Kidney tubule cell (primary cell): ENCODE measurements at regions not wholly inside any gene's neighbourhood (a gene's known extent, or its start where the extent isn't known, plus 50 kb on each side); places are given as distances from the start of the nearest gene placed in this dataset.
"Not testable (repeated sequence)": the region's sequence is repeated elsewhere in the genome, so short reads cannot be mapped to it uniquely, and the experiment has no call there.

Experiments
- DNase-seq: peaks from one replicate; pipeline ENCODE4 v3.0.0-alpha.2; 2018; ENCODE audit warnings: low spot score

DNA sequence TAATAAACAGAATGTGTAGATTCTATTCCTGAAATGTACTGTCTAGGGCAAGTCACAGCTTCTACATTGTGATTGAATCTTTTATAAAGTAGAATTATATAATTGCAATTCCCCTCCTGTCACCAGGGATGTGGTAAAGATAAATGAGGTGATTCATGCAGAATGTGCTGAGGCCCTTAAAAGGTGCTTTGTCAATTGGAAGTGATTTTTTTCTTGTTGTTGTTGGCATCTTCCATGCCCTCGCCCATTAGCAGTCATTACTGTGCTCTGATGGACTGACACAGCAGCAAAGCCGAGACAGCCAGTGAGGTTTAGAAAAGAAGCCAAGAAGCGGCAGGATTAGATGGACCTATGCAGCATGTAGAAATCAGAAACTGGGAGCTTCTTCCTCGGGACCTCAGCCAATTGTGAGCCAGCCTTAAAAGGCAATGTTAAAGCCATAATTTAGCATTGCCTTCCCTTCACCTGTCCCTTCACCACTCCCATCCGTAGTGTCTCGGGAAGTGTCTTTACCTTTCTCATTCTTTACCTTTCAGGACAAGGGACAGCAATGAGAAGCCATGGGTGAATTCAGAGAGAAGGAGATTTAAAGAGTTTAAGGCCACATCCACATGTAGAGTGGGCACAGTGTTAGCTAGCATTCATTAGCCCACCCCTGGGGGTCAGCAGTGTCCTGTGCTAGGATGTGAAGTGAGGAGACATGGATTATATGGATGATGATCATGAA, 257.8 kb downstream of the PLK2 start:
- peak; percentile 47 for DNase-seq

DNA sequence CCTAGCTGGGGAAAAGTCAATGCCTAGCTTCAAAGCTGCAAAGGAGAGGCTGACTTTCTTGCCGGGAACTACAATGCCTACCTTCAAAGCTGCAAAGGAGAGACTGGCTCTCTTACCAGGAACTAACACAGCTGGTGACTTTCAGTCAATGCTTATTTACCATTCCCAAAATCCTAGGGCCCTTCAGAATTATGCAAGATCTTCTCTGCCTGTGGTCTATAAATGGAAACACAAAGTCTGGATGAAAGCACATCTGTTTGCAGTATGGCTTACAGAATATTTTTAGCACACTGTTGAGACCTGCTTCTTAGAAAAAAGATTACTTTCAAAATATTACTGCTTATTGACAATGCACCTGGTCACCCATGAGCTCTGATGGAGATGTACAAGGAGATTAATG, 259.4 kb downstream of the PLK2 start:
- no peak for DNase-seq

DNA sequence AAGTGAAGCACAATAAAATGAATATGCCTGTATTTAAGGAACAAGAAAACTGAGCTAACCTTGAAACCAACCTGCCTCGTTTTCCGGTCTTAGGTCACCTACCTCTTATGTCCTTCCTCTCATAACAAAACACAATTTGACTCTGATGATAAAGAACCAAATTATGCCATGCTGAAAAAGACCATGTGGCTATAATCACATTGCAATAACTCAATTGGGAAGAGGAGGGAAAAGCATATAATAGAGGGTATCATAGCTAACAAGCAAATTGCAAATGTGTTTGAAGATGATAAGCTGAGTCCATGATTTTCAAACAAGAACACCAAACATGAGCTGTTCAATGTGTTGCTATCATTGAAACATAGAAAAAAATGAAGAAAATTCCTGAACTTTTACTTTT, 260.8 kb downstream of the PLK2 start:
- DNase-seq = no peak

DNA sequence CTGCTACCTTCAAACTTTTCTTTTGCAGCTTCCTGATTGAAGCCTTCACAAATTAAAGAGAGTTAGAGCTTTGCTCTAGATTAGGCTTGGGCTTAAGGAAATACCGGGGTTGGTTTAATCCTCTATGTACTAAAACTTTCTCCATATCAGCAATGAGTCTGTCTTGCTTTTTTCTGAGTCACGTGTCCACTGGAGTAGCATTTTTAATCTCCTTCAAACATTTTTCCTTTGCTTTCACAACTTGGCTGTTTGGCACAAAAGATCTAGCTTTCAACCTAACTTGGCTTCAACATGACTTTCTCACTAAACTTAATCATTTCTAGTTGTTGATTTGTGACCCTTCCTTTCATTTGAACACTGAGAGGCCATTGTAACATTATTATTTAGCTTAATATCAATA, 261.6 kb downstream of the PLK2 start:
- no peak for DNase-seq

DNA sequence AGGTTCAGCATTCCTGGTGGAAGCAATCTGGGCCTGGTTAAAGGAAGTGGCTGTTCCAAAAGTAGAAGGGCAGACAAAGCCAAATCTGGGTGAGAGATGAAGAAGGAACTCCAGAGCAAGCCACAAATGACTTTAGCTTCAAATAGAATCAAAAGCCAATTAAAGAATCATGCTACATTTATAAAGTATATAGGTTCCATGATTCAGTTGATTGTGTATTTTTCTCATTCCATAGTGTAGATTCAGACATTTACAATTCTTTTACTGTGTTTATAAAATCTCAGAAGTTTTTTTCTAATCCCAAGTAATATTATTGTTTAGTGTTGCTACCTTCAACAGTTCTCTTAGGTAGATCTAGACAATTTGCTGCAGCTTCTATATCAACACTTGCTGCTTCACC, 262.0 kb downstream of the PLK2 start:
- no peak for DNase-seq

DNA sequence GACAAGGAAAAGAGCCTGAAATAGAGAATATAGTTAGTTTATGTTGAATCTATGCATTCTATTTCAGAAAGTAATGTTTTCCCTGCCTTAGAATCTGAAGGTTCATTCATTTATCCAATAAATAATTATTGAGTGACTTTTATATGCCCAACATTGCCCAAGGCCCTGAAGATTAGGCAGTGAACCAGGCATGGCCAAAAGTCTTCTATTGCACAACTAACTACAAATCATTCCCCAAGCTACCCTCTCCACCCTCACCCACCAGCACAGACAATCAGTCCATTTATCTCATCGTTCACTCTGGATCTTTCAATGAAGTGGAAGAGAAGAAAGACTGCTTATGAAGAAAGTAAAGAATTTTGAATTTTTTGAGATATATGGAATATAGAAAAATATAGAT, 268.4 kb downstream of the PLK2 start:
- no peak for DNase-seq

DNA sequence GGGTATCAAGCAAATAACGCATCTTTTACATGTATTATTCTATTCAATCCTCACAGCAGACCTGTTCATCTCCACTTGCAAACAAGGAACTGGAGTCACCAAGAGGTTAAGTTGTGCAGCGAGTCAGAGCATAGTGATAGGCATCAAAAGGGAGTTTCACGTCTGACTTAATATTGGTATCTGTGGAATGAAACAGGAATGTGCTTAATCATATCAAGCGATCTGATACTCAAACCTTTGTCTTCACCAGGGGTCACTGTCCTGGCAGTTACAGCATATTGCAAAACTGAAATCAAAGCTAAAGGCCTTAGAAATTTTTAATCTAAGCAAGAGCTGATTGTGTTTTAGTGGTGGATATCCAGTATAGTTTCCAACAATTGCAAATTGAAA, 271.6 kb downstream of the PLK2 start:
- DNase-seq = peak; percentile 97

DNA sequence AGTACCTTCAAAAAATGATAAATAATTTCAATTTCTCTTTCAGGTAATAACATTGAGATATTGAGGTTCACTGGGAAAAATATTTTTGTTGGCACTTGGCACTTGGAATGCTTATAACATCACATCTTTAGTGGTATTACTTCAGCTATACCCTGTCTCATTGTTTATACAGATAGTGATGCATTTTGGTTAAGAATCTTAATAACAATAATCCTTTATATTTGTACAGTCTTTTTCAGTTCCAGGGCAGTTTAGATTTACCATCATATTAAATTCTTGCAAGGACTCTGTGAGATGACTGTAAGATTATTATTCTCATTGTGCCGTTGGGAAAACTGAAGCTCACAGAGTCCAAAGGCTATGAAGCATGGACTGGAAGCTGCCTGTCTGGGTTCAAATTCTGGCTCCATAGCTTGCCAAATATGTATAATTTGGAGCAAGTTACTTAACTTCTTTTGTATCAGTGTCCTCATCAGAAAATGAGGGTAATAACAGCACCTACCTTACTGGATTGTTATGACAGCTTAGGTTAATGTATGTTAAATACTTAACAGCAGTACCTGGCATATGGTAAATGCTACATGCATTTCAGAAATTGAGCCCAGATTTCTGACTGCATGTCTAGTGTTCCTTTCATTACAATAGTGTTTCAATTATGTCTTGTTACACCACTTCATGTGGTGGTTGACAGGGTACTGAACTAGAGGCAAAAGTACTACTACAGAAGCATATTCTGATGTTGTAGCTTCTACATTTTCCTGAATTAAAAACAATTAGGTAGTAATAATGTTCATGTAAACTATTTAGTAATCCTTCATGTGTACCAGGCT, 272.2 kb downstream of the PLK2 start:
- DNase-seq = peak; percentile 14

DNA sequence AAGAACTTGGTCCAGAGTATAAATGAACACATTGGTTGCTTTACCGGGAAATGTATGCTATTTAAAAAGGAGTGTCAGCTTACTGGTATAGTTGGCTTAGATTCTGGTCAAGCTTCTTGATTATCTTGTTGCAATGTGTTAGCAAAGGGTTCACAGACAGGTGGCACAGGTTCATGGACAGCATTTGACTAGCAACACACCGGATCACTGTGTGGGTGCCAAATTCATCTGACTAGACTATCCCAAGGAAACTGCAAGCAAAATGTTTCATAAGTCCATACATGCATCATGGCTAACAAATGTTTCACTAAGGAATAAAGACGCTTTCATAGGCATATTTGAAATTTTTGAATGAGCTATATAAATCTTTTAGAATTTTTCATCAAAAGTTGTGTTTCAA, 274.1 kb downstream of the PLK2 start:
- peak; percentile 22 for DNase-seq

DNA sequence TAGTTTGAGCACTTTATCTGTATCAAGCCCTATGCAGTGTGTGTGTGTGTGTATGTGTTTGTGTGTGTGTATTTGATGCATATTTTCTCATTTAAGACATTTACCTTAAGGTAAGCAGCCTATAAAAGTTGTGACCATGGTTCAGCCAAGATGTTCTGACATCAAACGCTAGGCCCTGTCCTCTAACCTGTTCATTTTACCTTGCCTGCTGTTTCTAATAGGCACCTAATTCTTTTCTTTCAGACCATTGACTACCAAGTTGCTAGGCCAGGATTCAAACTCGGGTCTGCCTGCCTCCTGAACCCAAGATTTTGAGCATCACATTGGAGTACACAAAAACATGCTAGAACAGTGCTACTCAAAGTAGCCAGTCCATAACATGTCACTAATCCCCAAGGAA, 274.5 kb downstream of the PLK2 start:
- DNase-seq = no peak

DNA sequence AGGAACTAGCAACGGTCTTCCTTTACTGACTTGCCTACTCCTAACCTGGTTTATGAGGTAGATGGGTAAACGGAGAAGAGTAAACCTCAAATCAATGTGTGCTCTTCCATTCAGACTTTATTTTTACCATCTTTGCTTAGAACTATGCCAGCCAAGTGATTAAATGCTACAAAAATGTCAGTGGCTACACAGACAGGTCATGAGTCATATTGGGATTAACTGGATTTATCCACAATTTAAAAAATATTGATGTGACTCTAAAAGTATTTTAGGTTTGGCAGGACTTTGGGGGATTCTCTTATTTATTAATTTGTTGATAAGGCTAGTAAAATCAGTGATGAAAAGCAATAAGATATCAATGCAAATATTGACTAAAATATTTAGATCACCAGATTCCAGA, 275.0 kb downstream of the PLK2 start:
- peak; percentile 84 for DNase-seq

DNA sequence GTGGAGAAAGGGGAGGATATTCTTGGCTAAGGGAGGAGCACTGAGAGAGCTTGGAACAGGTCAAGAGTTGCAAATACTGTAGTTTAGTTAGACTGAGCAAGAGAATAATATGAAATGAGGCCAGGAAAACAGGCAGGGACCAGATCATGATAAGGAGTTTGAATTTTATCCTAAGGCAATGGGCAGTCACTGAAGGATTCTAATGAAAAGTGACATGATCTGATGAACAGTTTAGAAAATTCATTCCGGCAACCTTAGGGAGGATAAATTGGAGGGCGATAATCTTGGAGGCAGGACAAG, 276.1 kb downstream of the PLK2 start:
- DNase-seq = no peak

DNA sequence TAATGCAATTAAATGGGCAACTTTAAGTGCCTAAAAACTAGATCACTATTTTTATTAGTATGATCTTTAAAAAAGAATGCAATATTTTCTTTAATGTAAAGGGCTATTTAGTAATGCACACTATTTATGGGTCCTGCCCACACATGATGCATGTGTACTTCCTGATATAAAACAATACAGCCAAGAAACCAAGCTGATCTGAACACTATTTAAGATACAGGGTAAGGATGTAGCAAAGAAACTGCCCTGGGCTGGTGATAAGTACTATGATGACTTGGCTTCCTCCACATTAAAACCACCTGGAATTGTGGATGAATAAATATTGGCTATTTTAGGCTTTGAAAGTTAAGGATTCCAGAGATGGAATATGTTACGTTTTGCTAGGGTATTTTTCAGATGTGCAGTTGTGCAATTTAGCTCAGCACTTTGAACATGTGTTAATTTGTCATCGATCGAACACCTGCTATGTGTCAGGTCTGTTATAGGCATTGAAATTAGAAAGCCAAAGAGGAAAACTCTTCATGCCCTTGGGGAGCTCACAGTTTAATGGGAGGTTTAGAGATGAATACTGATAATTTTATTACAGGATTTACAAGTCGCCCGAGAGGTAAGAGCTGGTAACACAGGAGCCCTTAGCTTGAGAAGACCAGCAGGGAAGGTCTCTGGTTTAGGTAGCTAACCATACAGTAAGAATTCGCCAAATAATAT, 276.7 kb downstream of the PLK2 start:
- DNase-seq = peak; percentile 14

DNA sequence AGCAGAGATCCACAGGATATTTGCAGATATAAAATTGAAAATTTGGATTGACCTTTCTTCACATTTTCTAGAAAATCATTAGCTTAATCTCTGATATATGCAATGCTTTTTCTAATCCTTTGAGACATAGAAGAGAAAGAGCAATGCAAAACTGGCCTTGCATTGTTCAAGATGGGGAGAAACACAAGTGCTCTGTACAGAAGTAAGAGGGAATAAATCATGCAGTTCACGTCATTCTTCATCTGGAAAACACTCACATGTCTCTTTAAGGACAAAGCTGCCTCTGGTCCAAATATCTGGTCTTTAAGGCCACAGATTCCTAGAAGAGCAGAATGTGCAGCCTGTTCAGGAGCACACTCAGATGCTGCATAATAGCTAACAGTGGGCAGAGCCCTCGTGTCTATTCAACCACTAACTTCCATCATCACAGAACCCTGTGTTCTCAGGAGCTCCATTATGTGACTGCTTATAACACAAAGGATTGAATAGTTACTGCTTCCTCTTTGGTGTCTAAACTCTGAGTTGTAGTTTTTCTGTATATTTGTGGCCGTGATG, 277.5 kb downstream of the PLK2 start:
- DNase-seq = peak; percentile 45

DNA sequence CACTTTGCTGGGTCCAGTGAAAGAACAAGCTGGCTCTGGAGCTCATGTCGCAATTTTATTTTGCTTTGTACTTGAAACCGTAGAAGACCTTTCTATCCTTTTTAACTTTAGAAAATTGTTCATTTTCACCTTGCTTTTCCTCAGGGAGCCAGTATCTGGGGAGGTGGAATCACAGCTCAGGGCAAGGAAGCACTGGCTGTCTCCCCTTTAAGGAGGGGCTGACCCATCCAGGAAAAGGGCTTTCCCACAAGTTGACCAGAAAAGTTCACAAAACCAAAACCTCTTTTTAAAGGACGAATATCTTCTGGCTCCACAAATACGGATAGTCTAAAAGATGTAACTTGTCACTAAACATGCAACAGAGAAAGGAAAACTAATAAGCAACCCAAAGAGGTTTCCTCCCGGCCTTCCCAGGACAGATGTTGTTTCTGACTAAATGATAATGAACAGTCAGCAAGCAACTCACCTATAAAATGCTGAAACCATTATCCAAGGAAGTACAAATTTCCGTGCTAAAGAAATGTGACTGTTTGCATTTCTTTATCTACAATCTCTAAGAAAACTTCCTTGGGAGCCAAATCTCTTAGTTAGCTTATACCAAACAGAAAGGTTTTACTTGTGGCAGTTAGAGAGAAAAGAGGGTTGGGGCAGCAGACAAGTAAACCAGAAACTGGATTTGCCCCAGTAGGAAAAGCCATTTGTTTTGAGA, 278.2 kb downstream of the PLK2 start:
- DNase-seq = no peak

DNA sequence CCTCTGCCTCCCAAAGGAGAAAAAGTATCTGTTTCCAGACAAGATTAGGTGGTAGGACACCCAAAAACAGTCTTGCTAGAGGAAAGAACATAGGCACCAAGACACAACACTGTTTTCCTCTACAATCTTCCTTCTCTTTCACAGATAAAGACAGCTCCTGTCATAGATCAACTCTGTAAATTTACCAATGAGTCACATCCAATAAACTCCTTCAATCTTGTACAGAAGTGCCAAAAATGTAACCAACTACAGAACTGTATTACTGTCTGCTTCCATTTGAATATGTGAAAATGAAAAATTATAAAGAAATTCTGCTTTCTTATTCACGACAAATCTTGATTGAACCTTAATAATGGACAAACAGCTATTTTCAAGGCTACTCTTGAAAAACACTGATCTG, 286.9 kb downstream of the PLK2 start:
- DNase-seq = no peak

DNA sequence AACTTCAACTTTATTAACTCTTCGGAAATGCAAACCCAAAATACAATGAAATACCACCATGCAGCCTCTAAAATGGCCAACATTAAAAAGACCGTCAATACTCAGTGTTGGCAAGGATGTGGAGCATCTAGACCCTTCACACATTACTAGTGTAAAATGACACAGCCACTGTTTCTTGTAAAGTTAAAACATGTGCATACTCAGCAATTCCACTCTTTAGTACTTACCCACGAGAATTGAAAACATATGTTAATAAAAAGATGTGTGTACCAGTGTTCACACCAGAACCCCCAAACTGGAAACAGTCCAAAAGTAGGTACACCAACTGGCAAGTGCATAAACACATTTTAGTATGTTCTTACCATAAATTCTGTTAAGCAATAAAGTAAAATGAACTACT, 294.7 kb downstream of the PLK2 start:
- DNase-seq = no peak

DNA sequence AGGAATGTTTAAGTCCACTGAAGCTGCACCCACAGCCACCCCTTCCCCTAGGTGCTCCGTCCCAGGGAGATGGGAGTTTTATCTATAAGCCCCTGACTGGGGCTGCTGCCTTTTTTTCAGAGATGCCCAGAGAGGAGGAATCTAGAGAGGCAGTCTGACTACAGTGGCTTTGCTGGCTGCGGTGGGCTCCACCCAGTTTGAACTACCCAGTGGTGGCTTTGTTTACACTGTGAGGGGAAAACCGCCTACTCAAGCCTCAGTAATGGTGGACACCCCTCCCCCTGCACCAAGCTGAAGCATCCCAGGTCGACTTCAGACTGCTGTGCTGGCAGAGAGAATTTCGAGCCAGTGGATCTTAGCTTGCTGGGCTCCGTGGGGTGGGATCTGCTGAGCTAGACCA, 298.0 kb downstream of the PLK2 start:
- DNase-seq = not testable (repeated sequence)

DNA sequence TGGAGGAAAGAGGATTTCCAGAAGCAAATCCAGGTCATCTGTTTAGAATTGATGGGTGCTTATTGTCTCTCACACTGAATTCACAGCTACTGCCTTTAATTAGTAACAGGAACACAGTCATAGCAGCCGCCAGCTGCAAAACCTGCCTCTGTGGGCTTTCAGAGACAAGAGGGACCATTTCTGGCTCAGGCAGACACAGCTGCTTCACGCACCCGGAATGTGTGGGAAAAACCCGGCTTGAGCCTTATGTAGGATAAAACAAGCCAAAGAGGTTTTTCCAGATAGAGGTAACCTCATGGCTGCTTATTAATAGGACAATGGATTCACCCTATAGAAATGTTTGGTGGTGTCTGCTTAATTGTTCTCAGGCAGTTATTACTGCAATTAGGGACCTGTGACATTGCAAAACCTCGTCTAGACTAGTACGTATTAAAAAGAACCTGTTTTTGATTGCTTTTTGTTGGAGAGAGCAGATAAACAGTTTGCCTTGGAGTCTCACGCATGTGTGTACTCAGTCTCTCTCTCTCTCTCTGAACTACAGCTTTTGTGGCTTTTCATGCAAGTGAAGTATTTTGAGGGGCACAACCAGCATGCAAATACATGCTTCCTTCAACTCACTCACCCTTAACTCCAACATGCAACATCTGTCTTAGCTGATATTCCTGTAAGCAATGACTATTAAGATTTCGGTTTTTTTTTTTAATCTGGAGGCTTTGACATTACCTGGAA, 302.7 kb downstream of the PLK2 start:
- peak; percentile 50 for DNase-seq

DNA sequence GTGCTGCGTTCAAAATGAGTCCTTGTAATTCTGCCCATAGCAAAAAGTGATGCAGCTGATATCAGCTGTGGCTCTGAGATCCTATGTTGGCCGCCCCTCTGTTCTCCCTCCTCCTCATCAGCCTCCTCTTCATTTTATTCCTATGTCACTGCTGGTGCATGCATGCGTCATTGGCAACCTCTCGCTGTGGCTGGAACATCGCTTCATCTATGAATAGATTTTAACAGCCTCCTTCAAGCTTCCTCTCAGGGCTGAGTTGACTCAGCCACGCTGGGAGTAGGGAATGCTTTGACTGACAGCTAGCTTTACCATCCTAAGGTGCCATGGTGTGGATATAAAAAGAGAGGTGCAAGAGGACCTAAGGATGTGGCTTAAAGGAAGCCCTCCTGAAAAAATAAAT, 303.5 kb downstream of the PLK2 start:
- DNase-seq = peak; percentile 22

DNA sequence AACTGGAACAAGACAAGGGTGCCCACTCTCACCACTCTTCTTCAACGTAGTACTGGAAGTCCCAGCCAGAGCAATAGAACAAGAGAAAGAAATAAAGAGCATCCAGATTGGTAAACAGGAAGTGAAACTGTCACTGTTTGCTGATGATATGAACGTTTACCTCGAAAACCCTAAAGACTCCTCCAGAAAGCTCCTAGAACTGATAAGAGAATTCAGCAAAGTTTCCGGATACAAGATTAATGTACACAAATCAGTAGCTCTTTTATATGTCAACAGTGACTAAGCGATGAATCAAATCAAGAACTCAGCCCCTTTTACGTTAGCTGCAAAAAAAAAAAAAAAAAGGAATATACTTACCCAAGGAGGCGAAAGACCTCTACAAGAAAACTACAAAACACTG, 306.6 kb downstream of the PLK2 start:
- DNase-seq = no peak

DNA sequence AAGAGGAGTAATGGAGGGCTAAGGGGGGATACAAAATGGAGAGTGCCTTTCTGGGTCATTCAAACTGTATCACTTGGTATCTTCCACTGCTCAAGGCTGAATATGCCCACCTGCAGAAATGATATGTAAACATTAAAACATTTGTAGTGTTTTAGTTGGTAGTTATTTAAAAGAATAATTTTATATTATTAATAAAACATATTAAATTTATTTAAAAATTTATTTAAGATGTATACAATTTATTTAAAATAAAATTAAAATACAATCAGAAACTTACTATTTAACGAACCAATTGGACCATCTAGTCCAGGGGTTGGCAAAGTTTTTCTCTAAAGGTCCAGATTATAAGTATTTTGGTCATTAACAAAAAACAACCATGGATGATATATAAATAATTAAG, 308.5 kb downstream of the PLK2 start:
- no peak for DNase-seq
